GM12878 (cell line): ENCODE measurements at regions not wholly inside any gene's neighbourhood (a gene's known extent, or its start where the extent isn't known, plus 50 kb on each side); places are given as distances from the start of the nearest gene placed in this dataset.

Experiments used
- ATAC-seq: fragments of 200-7000 bp; cut with Tn5 transposase; 3 replicates; pipeline ENCODE4 v1.9.1; 2020; ENCODE audit warnings: mild to moderate bottlenecking, moderate library complexity
- BruUV-seq: library from RNA; stranded (reverse); fragments of 400-500 nt; replicated peaks from 2 replicates; lab custom pipeline; 2021; lab: Mats Ljungman, UMichigan
- CTCF ChIA-PET: fragments of 300-600 bp; sonication (Branson Sonifier 250); formaldehyde crosslinking; extraction: SDS; loops from one replicate; lab custom pipeline; 2021; ENCODE audit warnings: inconsistent platforms; lab: Yijun Ruan, JAX
- POLR2A ChIA-PET: fragments of 350-600 bp; formaldehyde crosslinking; extraction: SDS; loops from one replicate; lab custom pipeline; 2021; ENCODE audit warnings: inconsistent platforms; lab: Charles Lee
- RAD21 ChIA-PET: fragments of 300-600 bp; sonication (Branson Sonifier 250); formaldehyde crosslinking; loops from one replicate; lab custom pipeline; 2023; ENCODE audit warnings: antibody characterized with exemption; ENCODE audit not compliant: unreplicated experiment; lab: Charles Lee
- SMC1A ChIA-PET: fragments of 300-600 bp; sonication (Branson Sonifier 250); formaldehyde crosslinking; loops from one replicate; lab custom pipeline; 2023; ENCODE audit not compliant: unreplicated experiment, uncharacterized antibody; lab: Charles Lee
- DNase-seq: peaks from one replicate; pipeline ENCODE4 v3.0.0-alpha.2; 2011; ENCODE audit warnings: low read depth, low spot score
- FAIRE-seq: peaks from 3 replicates; lab custom pipeline; 2011; peaks lifted over from hg19 to GRCh38; lab: Jason Lieb, UNC
- H2AFZ ChIP-seq: 2 replicates; pipeline ENCODE4 v1.6.0; 2011; ENCODE audit warnings: low read depth, low read length, control low read depth; ENCODE audit not compliant: control insufficient read depth
- H3K27ac ChIP-seq: 2 replicates; pipeline ENCODE4 v1.5.1; 2011; ENCODE audit warnings: control low read depth; ENCODE audit not compliant: control insufficient read depth, insufficient read depth
- H3K27me3 ChIP-seq, 2 experiments: replicated peaks in 1 of 2; 2 replicates each; pipeline versions ENCODE4 v1.6.0 to v1.6.1; 2011; ENCODE audit warnings: low read length in 1 of 2; ENCODE audit not compliant: control insufficient read depth in 2 of 2, insufficient read depth in 2 of 2
- H3K36me3 ChIP-seq, 2 experiments: 2 replicates each; pipeline ENCODE4 v1.5.1; 2011; ENCODE audit warnings: low read length in 1 of 2; ENCODE audit not compliant: control insufficient read depth in 2 of 2, insufficient read depth in 2 of 2
- H3K4me1 ChIP-seq: 2 replicates; pipeline ENCODE4 v1.6.1; 2011; ENCODE audit warnings: mild to moderate bottlenecking, low read length, moderate library complexity, mixed read lengths; ENCODE audit not compliant: control insufficient read depth, insufficient read depth
- H3K4me2 ChIP-seq: 2 replicates; pipeline ENCODE4 v1.6.0; 2011; ENCODE audit warnings: control low read depth; ENCODE audit not compliant: control insufficient read depth, insufficient read depth
- H3K4me3 ChIP-seq: fragments of 200-600 bp; sonication (generic); 2 replicates; pipeline ENCODE4 v1.5.1; 2016
- H3K79me2 ChIP-seq: 2 replicates; pipeline ENCODE4 v1.6.0; 2011; ENCODE audit warnings: low read length; ENCODE audit not compliant: control insufficient read depth, insufficient read depth
- H3K9ac ChIP-seq: 2 replicates; pipeline ENCODE4 v1.8.0; 2011; ENCODE audit warnings: low read length, control low read depth, mixed read lengths; ENCODE audit not compliant: control insufficient read depth, insufficient read depth
- H3K9me3 ChIP-seq: replicated peaks from 3 replicates; pipeline ENCODE4 v1.5.1; 2011; ENCODE audit warnings: mild to moderate bottlenecking, low read length; ENCODE audit not compliant: control insufficient read depth, insufficient read depth
- H4K20me1 ChIP-seq: 2 replicates; pipeline ENCODE4 v1.6.0; 2011; ENCODE audit not compliant: control insufficient read depth, insufficient read depth
- BCLAF1 ChIP-seq: fragments of 450-650 bp; IDR thresholded peaks from 2 replicates; pipeline ENCODE4 v1.6.1; 2017; ENCODE audit warnings: antibody characterized with exemption, mild to moderate bottlenecking, moderate library complexity
- CREM ChIP-seq: IDR thresholded peaks from 2 replicates; pipeline ENCODE4 v1.6.1; 2014; ENCODE audit warnings: antibody characterized with exemption, low read depth
- EZH2 ChIP-seq: IDR thresholded peaks from 2 replicates; pipeline ENCODE4 v1.6.1; 2012; ENCODE audit warnings: low read depth, mild to moderate bottlenecking, control low read depth, inconsistent platforms, low read length, borderline replicate concordance; ENCODE audit not compliant: control insufficient read depth
- FOS ChIP-seq: IDR thresholded peaks from 3 replicates; pipeline ENCODE4 v1.6.1; 2011; ENCODE audit warnings: borderline replicate concordance; ENCODE audit not compliant: insufficient read length; ENCODE audit errors: extremely low read depth
- FOXM1 ChIP-seq: IDR thresholded peaks from 2 replicates; pipeline ENCODE4 v1.6.1; 2012; ENCODE audit warnings: low read depth, mild to moderate bottlenecking, inconsistent platforms, low read length, moderate library complexity
- HDAC6 ChIP-seq: fragments of 200-600 bp; sonication (generic); IDR thresholded peaks from one replicate; pipeline ENCODE4 v1.8.0; 2017; ENCODE audit warnings: antibody characterized with exemption; ENCODE audit not compliant: unreplicated experiment
- MAX ChIP-seq: IDR thresholded peaks from 2 replicates; pipeline ENCODE4 v1.6.1; 2012; ENCODE audit warnings: low read depth, low read length, improper control_type of control experiment
- MTA2 ChIP-seq: fragments of 450-650 bp; IDR thresholded peaks from 2 replicates; pipeline ENCODE4 v1.6.1; 2016; ENCODE audit warnings: low read depth, mild to moderate bottlenecking, moderate library complexity
- NFIC ChIP-seq: IDR thresholded peaks from 2 replicates; pipeline ENCODE4 v1.6.1; 2012; ENCODE audit warnings: low read depth, mild to moderate bottlenecking, inconsistent platforms, low read length, moderate library complexity
- RCOR1 ChIP-seq: conservative IDR thresholded peaks from 2 replicates; pipeline ENCODE4 v1.6.1; 2012; ENCODE audit warnings: low read depth, low read length, improper control_type of control experiment
- SRF ChIP-seq, 2 experiments: IDR thresholded peaks; 2 replicates each; pipeline ENCODE4 v1.6.1; 2011; ENCODE audit warnings: low read depth in 2 of 2, low read length in 2 of 2, mild to moderate bottlenecking in 1 of 2, moderate library complexity in 1 of 2
- YY1 ChIP-seq: IDR thresholded peaks from 2 replicates; pipeline ENCODE4 v1.6.1; 2011; ENCODE audit warnings: low read depth, mild to moderate bottlenecking, low read length
- ZNF217 ChIP-seq: fragments of 450-650 bp; IDR thresholded peaks from 2 replicates; pipeline ENCODE4 v1.6.1; 2017; ENCODE audit warnings: antibody characterized with exemption, mild to moderate bottlenecking
- ZNF274 ChIP-seq: IDR thresholded peaks from one replicate; pipeline ENCODE4 v1.8.0; 2011; ENCODE audit not compliant: insufficient read length, insufficient read depth
- WGBS: methylation state at CpG from one replicate; pipeline ENCODE4 v1.1.6; 2016; ENCODE audit warnings: low lambda C conversion rate; ENCODE audit not compliant: insufficient replicate concordance, insufficient coverage; ENCODE audit errors: missing lambda C conversion rate; 5-methylcytosine and 5-hydroxymethylcytosine counted together
- in situ Hi-C: fragments of 300-500 bp; cut with MboI; formaldehyde crosslinking; loops from 9 replicates; pipeline ENCODE4 v1.14.3; 2018; ENCODE audit warnings: mixed read lengths
- intact Hi-C: fragments of 100-400 bp; cut with micrococcal nuclease; formaldehyde crosslinking; loops from one replicate; pipeline ENCODE4 v1.14.2; 2022; ENCODE audit not compliant: unreplicated experiment
- TF ChIP-seq, protein P1 (sequence below): fragments of 450-650 bp; IDR thresholded peaks from 2 replicates; pipeline ENCODE4 v1.6.1; 2017; ENCODE audit warnings: low read depth, mild to moderate bottlenecking, moderate library complexity
- TF ChIP-seq, protein P2 (sequence below): IDR thresholded peaks from 2 replicates; pipeline ENCODE4 v1.6.1; 2011; ENCODE audit warnings: mild to moderate bottlenecking, low read depth, low read length, moderate library complexity; ENCODE audit not compliant: insufficient replicate concordance

- no peak for TF ChIP-seq BCLAF1
- TF ChIP-seq, protein P1, sequence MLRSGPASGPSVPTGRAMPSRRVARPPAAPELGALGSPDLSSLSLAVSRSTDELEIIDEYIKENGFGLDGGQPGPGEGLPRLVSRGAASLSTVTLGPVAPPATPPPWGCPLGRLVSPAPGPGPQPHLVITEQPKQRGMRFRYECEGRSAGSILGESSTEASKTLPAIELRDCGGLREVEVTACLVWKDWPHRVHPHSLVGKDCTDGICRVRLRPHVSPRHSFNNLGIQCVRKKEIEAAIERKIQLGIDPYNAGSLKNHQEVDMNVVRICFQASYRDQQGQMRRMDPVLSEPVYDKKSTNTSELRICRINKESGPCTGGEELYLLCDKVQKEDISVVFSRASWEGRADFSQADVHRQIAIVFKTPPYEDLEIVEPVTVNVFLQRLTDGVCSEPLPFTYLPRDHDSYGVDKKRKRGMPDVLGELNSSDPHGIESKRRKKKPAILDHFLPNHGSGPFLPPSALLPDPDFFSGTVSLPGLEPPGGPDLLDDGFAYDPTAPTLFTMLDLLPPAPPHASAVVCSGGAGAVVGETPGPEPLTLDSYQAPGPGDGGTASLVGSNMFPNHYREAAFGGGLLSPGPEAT = no peak
Observed at GRCh38 chr11:16618431-16618830, 120.0 kb upstream of the C11orf58 start (continued).

- Histone ChIP-seq H3K9ac (no peak overlapping the region), H3K4me3 (no peak overlapping the region), H3K27ac (no peak overlapping the region), H3K36me3 (no peaks in the 10 kb centered on the region), H3K27me3 (peaks cover 2 to 14% of the 10 kb centered on the region in 2 experiments), H2AFZ (no peak overlapping the region), H3K4me2 (no peak overlapping the region), H3K4me1 (no peaks in the 10 kb centered on the region), H4K20me1 (no peaks in the 10 kb centered on the region), H3K79me2 (no peaks in the 10 kb centered on the region), H3K9me3 (no peaks in the 10 kb centered on the region)
- ChIA-PET POLR2A (no interaction called here), RAD21 (no interaction called here), CTCF (interaction anchor here (0.5 to 2.3 kb wide), 3 partner anchors 530 to 1019 kb away, joined by 3 to 9 read pairs (median 3); no protein-coding TSS in a partner anchor), SMC1A (no interaction called here)
- WGBS = 2% methylated on average over 2 of the region's 2 CpGs
- TF ChIP-seq ZNF217 (no peak), FOXM1 (no peak), HDAC6 (no peak), CREM (no peak), YY1 (no peak), FOS (no peak), NFIC (no peak), EZH2 (no peak), MAX (no peak), SRF (IDR thresholded peaks at IDR 0.05; ENCODE audit: low read depth in 2 of 2, low read length in 2 of 2) (no peak), MTA2 (no peak), ZNF274 (no peak), RCOR1 (no peak)
- TF ChIP-seq, protein P1 = no peak
- TF ChIP-seq, protein P2, sequence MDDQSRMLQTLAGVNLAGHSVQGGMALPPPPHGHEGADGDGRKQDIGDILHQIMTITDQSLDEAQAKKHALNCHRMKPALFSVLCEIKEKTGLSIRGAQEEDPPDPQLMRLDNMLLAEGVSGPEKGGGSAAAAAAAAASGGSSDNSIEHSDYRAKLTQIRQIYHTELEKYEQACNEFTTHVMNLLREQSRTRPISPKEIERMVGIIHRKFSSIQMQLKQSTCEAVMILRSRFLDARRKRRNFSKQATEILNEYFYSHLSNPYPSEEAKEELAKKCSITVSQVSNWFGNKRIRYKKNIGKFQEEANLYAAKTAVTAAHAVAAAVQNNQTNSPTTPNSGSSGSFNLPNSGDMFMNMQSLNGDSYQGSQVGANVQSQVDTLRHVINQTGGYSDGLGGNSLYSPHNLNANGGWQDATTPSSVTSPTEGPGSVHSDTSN = no peak
- intact Hi-C loops (no loop called here), in situ Hi-C loops (loop anchor here (25.0 kb wide), 1 partner anchor 778 kb away; no protein-coding TSS in a partner anchor)
- DNase-seq (no peak), ATAC-seq (no peak), FAIRE-seq (no peak)
- BruUV-seq = no TSS peak
Observed at GRCh38 chr11:16615480-16615879, 123.0 kb upstream of the C11orf58 start.
